Peyer's patch (tissue), 4 donors: ENCODE measurements at regions not wholly inside any gene's neighbourhood (a gene's known extent, or its start where the extent isn't known, plus 50 kb on each side); places are given as distances from the start of the nearest gene placed in this dataset.

Experiments
- DNase-seq, 3 donors: peaks; one replicate each; pipeline ENCODE4 v3.0.0-alpha.2; 2017 to 2019
- H3K27ac ChIP-seq, 4 donors: fragments of 200-600 bp; sonication (generic); one replicate each; pipeline ENCODE4 v1.5.1; 2016 to 2019
- H3K27me3 ChIP-seq, 2 donors: fragments of 200-600 bp; sonication (generic); one replicate each; pipeline ENCODE4 v1.5.1; 2019
- H3K36me3 ChIP-seq, 3 donors: fragments of 200-600 bp; sonication (generic); one replicate each; pipeline ENCODE4 v1.5.1; 2016 to 2019
- H3K4me1 ChIP-seq, 4 donors: fragments of 200-600 bp; sonication (generic); one replicate each; pipeline ENCODE4 v1.5.1; 2016 to 2019
- H3K4me3 ChIP-seq, 4 donors: fragments of 200-600 bp; sonication (generic); 1 replicate in 3 of 4; 2 replicates in 1 of 4; pipeline ENCODE4 v1.5.1; 2016 to 2019; ENCODE audit warnings: mild to moderate bottlenecking in 1 of 4
- H3K9me3 ChIP-seq, 4 donors: fragments of 200-600 bp; sonication (generic); one replicate each; pipeline ENCODE4 v1.5.1; 2016 to 2019; ENCODE audit warnings: mild to moderate bottlenecking in 1 of 4
- POLR2A ChIP-seq, 2 donors: fragments of 450-650 bp; IDR thresholded peaks; one replicate each; pipeline ENCODE4 v1.5.1; 2017; ENCODE audit warnings: antibody characterized with exemption in 2 of 2, mild to moderate bottlenecking in 2 of 2, moderate library complexity in 2 of 2
- TF ChIP-seq, protein P1 (sequence below), 6 experiments: fragments of 450-650 bp in 4 of 6; fragments of 200-600 bp in 2 of 6; sonication (generic) in 1 of 6; IDR thresholded peaks; one replicate each; pipeline ENCODE4 v1.5.1; 2017 to 2019; ENCODE audit warnings: antibody characterized with exemption in 6 of 6, mild to moderate bottlenecking in 3 of 6, moderate library complexity in 1 of 6

DNA sequence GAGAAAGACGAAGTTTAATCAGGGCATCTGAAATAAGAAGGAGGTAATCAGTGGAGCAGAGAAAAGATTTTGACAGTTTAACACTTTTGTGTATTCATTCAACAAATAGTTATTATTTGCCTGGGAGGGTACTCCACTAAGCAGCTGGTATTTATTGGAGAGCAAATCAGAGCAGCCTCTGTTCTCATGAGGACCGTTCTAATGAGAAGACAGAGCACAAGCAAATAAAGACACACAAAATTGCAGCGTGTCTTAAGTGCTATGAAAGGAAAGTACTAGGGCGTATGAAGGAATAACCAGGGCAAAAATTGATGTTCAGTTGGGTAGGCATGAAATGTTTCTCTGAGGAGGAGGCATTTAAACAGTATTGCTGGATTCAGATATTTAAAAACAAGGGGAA, 302.9 kb upstream of the RARB start:
- peaks cover 0 to 5% (median 0%) of the 10 kb centered on the region in 4 donors for H3K9me3 ChIP-seq
- H3K4me3 ChIP-seq = no peak overlapping the region
- DNase-seq = no peak
- H3K36me3 ChIP-seq = no peaks in the 10 kb centered on the region
- no peaks in the 10 kb centered on the region for H3K27me3 ChIP-seq
- TF ChIP-seq, protein P1, sequence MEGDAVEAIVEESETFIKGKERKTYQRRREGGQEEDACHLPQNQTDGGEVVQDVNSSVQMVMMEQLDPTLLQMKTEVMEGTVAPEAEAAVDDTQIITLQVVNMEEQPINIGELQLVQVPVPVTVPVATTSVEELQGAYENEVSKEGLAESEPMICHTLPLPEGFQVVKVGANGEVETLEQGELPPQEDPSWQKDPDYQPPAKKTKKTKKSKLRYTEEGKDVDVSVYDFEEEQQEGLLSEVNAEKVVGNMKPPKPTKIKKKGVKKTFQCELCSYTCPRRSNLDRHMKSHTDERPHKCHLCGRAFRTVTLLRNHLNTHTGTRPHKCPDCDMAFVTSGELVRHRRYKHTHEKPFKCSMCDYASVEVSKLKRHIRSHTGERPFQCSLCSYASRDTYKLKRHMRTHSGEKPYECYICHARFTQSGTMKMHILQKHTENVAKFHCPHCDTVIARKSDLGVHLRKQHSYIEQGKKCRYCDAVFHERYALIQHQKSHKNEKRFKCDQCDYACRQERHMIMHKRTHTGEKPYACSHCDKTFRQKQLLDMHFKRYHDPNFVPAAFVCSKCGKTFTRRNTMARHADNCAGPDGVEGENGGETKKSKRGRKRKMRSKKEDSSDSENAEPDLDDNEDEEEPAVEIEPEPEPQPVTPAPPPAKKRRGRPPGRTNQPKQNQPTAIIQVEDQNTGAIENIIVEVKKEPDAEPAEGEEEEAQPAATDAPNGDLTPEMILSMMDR (IDR thresholded peaks at IDR 0.05) = no peak
- no peak for TF ChIP-seq POLR2A (IDR thresholded peaks at IDR 0.05)
- H3K27ac ChIP-seq = no peak overlapping the region
- no peaks in the 10 kb centered on the region for H3K4me1 ChIP-seq

- H3K4me1 ChIP-seq = no peaks in the 10 kb centered on the region
- no peak for DNase-seq
- H3K9me3 ChIP-seq = peaks cover 0 to 5% (median 0%) of the 10 kb centered on the region in 4 donors
- no peaks in the 10 kb centered on the region for H3K36me3 ChIP-seq
- H3K4me3 ChIP-seq = no peak overlapping the region
- no peak overlapping the region for H3K27ac ChIP-seq
- TF ChIP-seq, protein P1 (IDR thresholded peaks at IDR 0.05) = no peak
- no peak for TF ChIP-seq POLR2A (IDR thresholded peaks at IDR 0.05)
- H3K27me3 ChIP-seq = no peaks in the 10 kb centered on the region
Observed at GRCh38 chr3:25128735-25129134, 299.3 kb upstream of the RARB start.

- no peaks in the 10 kb centered on the region for H3K36me3 ChIP-seq
- no peaks in the 10 kb centered on the region for H3K4me1 ChIP-seq
- H3K9me3 ChIP-seq = peaks cover 0 to 5% (median 0%) of the 10 kb centered on the region in 4 donors
- H3K27me3 ChIP-seq = no peaks in the 10 kb centered on the region
- H3K4me3 ChIP-seq = no peak overlapping the region
- no peak for DNase-seq
- no peak overlapping the region for H3K27ac ChIP-seq
- TF ChIP-seq POLR2A (IDR thresholded peaks at IDR 0.05) = no peak
- TF ChIP-seq, protein P1 (IDR thresholded peaks at IDR 0.05) = no peak
Observed at GRCh38 chr3:25130724-25131520, 297.1 kb upstream of the RARB start.

GRCh38 chr3:25133588-25133987, 294.5 kb upstream of the RARB start:
- DNase-seq = no peak
- H3K9me3 ChIP-seq = no peaks in the 10 kb centered on the region
- H3K4me1 ChIP-seq = no peaks in the 10 kb centered on the region
- H3K27ac ChIP-seq = no peak overlapping the region
- no peaks in the 10 kb centered on the region for H3K27me3 ChIP-seq
- H3K36me3 ChIP-seq = no peaks in the 10 kb centered on the region
- no peak overlapping the region for H3K4me3 ChIP-seq
- TF ChIP-seq POLR2A (IDR thresholded peaks at IDR 0.05) = no peak
- TF ChIP-seq, protein P1 (IDR thresholded peaks at IDR 0.05) = no peak

GRCh38 chr3:25137606-25138005, 290.5 kb upstream of the RARB start:
- DNase-seq = no peak
- no peaks in the 10 kb centered on the region for H3K9me3 ChIP-seq

More at GRCh38 chr3:25137606-25138005, 290.5 kb upstream of the RARB start:
- Histone ChIP-seq H3K4me3 (no peak overlapping the region), H3K27ac (no peak overlapping the region), H3K36me3 (no peaks in the 10 kb centered on the region), H3K4me1 (no peaks in the 10 kb centered on the region), H3K27me3 (no peaks in the 10 kb centered on the region)
- no peak for TF ChIP-seq POLR2A (IDR thresholded peaks at IDR 0.05)
- TF ChIP-seq, protein P1 (IDR thresholded peaks at IDR 0.05) = no peak
